PC-3 (cell line): ENCODE measurements at regions not wholly inside any gene's neighbourhood (a gene's known extent, or its start where the extent isn't known, plus 50 kb on each side); places are given as distances from the start of the nearest gene placed in this dataset.

Experiments used
- ATAC-seq: fragments of 200-7000 bp; cut with Tn5 transposase; 2 replicates; pipeline ENCODE4 v1.9.1; 2020; ENCODE audit warnings: mild to moderate bottlenecking, moderate library complexity
- BruUV-seq: library from RNA; stranded (reverse); fragments of 400-500 nt; replicated peaks from 2 replicates; lab custom pipeline; 2021; lab: Mats Ljungman, UMichigan
- CTCF ChIA-PET: fragments of 300-600 bp; sonication (Branson Sonifier 250); formaldehyde crosslinking; loops from one replicate; lab custom pipeline; 2022; ENCODE audit warnings: antibody characterized with exemption; lab: Charles Lee
- POLR2A ChIA-PET: fragments of 300-600 bp; sonication (Branson Sonifier 250); formaldehyde crosslinking; loops from one replicate; lab custom pipeline; 2022; ENCODE audit warnings: antibody characterized with exemption; ENCODE audit not compliant: unreplicated experiment; lab: Charles Lee
- DNase-seq: peaks from one replicate; pipeline ENCODE4 v3.0.0-alpha.2; 2015
- H2AFZ ChIP-seq: fragments of 300-600 bp; sonication (generic); 2 replicates; pipeline ENCODE4 v1.6.0; 2016; ENCODE audit warnings: antibody characterized with exemption, low read length
- H3F3A ChIP-seq: fragments of 300-600 bp; sonication (generic); one replicate; pipeline ENCODE4 v1.6.0; 2017; ENCODE audit warnings: antibody characterized with exemption, low read length, control low read depth, mild to moderate bottlenecking; ENCODE audit not compliant: unreplicated experiment
- H3K27ac ChIP-seq: fragments of 300-600 bp; sonication (generic); 2 replicates; pipeline ENCODE4 v1.5.1; 2016; ENCODE audit warnings: mild to moderate bottlenecking, low read length
- H3K27me3 ChIP-seq: fragments of 300-600 bp; sonication (generic); 2 replicates; pipeline ENCODE4 v1.6.1; 2016; ENCODE audit warnings: low read length, mixed read lengths
- H3K36me3 ChIP-seq: fragments of 300-600 bp; sonication (generic); 2 replicates; pipeline ENCODE4 v1.6.1; 2016; ENCODE audit warnings: low read depth, mixed run types, low read length, mixed read lengths
- H3K4me1 ChIP-seq: fragments of 300-600 bp; sonication (generic); 2 replicates; pipeline ENCODE4 v1.5.1; 2016; ENCODE audit warnings: low read length; ENCODE audit not compliant: insufficient read depth
- H3K4me2 ChIP-seq: fragments of 300-600 bp; sonication (generic); 2 replicates; pipeline ENCODE4 v1.6.0; 2016; ENCODE audit warnings: low read length
- H3K4me3 ChIP-seq: fragments of 300-600 bp; sonication (generic); 2 replicates; pipeline ENCODE4 v1.5.1; 2016; ENCODE audit warnings: mild to moderate bottlenecking, low read length, mixed read lengths
- H3K79me2 ChIP-seq: fragments of 300-600 bp; sonication (generic); 2 replicates; pipeline ENCODE4 v1.6.1; 2017; ENCODE audit warnings: low read length, mixed read lengths
- H3K9ac ChIP-seq: fragments of 300-600 bp; sonication (generic); 2 replicates; pipeline ENCODE4 v1.6.0; 2016; ENCODE audit warnings: mild to moderate bottlenecking, low read length
- H3K9me2 ChIP-seq: fragments of 300-600 bp; sonication (generic); replicated peaks from 2 replicates; pipeline ENCODE4 v1.6.1; 2016; ENCODE audit warnings: mixed run types, low read length, mixed read lengths
- H3K9me3 ChIP-seq: fragments of 300-600 bp; sonication (generic); 2 replicates; pipeline ENCODE4 v1.6.1; 2016; ENCODE audit warnings: low read length, mixed read lengths
- H4K20me1 ChIP-seq: fragments of 300-600 bp; sonication (generic); 2 replicates; pipeline ENCODE4 v1.6.1; 2016; ENCODE audit warnings: low read length, mixed read lengths
- EZH2 ChIP-seq: fragments of 300-600 bp; sonication (generic); IDR thresholded peaks from one replicate; pipeline ENCODE4 v1.6.1; 2017; ENCODE audit warnings: antibody characterized with exemption, mild to moderate bottlenecking, low read length; ENCODE audit not compliant: unreplicated experiment
- EZH2phosphoT487 ChIP-seq: fragments of 300-600 bp; sonication (generic); IDR thresholded peaks from 2 replicates; pipeline ENCODE4 v1.6.1; 2018; ENCODE audit warnings: mild to moderate bottlenecking, antibody characterized with exemption, low read length, borderline replicate concordance
- intact Hi-C: fragments of 100-400 bp; cut with micrococcal nuclease; formaldehyde crosslinking; loops from 2 replicates; pipeline ENCODE4 v1.9.0; 2023
- TF ChIP-seq, protein P1 (sequence below): fragments of 300-600 bp; sonication (generic); conservative IDR thresholded peaks from 2 replicates; pipeline ENCODE4 v1.5.1; 2017; ENCODE audit warnings: antibody characterized with exemption, low read depth, mild to moderate bottlenecking, low read length

GRCh38 chr2:226407135-226407534, 392.5 kb downstream of the IRS1 start:
- no peaks in the 10 kb centered on the region for H3K36me3 ChIP-seq
- no peak for ATAC-seq
- no peak overlapping the region for H2AFZ ChIP-seq
- H3K9ac ChIP-seq, result no peak overlapping the region
- TF ChIP-seq EZH2, result no peak
- TF ChIP-seq, protein P1, sequence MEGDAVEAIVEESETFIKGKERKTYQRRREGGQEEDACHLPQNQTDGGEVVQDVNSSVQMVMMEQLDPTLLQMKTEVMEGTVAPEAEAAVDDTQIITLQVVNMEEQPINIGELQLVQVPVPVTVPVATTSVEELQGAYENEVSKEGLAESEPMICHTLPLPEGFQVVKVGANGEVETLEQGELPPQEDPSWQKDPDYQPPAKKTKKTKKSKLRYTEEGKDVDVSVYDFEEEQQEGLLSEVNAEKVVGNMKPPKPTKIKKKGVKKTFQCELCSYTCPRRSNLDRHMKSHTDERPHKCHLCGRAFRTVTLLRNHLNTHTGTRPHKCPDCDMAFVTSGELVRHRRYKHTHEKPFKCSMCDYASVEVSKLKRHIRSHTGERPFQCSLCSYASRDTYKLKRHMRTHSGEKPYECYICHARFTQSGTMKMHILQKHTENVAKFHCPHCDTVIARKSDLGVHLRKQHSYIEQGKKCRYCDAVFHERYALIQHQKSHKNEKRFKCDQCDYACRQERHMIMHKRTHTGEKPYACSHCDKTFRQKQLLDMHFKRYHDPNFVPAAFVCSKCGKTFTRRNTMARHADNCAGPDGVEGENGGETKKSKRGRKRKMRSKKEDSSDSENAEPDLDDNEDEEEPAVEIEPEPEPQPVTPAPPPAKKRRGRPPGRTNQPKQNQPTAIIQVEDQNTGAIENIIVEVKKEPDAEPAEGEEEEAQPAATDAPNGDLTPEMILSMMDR, result no peak
- H3K4me1 ChIP-seq, result peaks cover 16% of the 10 kb centered on the region
- DNase-seq, result no peak
- H3K4me3 ChIP-seq, result no peak overlapping the region
- intact Hi-C loops, result no loop called here
- H3K4me2 ChIP-seq, result no peak overlapping the region
- H4K20me1 ChIP-seq, result no peaks in the 10 kb centered on the region
- H3K27me3 ChIP-seq, result no peaks in the 10 kb centered on the region
- H3F3A ChIP-seq, result no peaks in the 10 kb centered on the region
- no peak overlapping the region for H3K27ac ChIP-seq
- no peaks in the 10 kb centered on the region for H3K9me3 ChIP-seq
- no TSS peak for BruUV-seq
- no peaks in the 10 kb centered on the region for H3K79me2 ChIP-seq
- H3K9me2 ChIP-seq, result no peaks in the 10 kb centered on the region
- ChIA-PET POLR2A (no interaction called here), CTCF (no interaction called here)

DNA sequence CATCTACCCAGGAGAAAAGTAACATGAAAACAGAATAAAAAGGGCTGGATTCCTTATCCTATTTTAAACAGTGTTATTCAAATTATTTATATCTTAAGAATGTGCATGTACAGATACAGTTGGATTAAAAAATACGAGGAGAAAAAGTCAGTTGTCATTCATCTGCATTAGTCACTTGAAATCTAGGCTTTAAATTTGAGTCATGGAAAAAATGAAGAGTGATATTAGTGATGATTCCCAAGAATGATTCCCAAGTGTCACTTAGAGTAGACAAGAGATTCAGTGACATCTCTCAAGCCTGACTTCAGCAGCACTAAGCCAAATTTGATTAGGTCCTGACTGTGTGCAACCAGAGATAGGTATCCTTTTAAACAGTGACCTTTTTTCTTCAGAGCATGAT, 394.2 kb downstream of the IRS1 start:
- DNase-seq (peak; percentile 42), ATAC-seq (no peak; the same call in 1 of the 2 replicates)
- H3K36me3 ChIP-seq, result no peaks in the 10 kb centered on the region
- no peaks in the 10 kb centered on the region for H3K9me2 ChIP-seq
- no peak overlapping the region for H3K9ac ChIP-seq
- H3K27ac ChIP-seq, result no peak overlapping the region
- no peak overlapping the region for H2AFZ ChIP-seq
- no TSS peak for BruUV-seq
- no peaks in the 10 kb centered on the region for H3K4me1 ChIP-seq
- H4K20me1 ChIP-seq, result no peaks in the 10 kb centered on the region
- H3K9me3 ChIP-seq, result no peaks in the 10 kb centered on the region
- TF ChIP-seq, protein P1, result no peak
- TF ChIP-seq EZH2, result no peak
- TF ChIP-seq EZH2phosphoT487, result no peak
- no peak overlapping the region for H3K4me3 ChIP-seq
- ChIA-PET CTCF (no interaction called here), POLR2A (no interaction called here)
- no peaks in the 10 kb centered on the region for H3F3A ChIP-seq
- H3K27me3 ChIP-seq, result no peaks in the 10 kb centered on the region
- intact Hi-C loops, result no loop called here
- H3K4me2 ChIP-seq, result no peak overlapping the region
- H3K79me2 ChIP-seq, result no peaks in the 10 kb centered on the region

- ATAC-seq (no peak), DNase-seq (no peak)
- Histone ChIP-seq H3K27ac (no peak overlapping the region), H3K79me2 (no peaks in the 10 kb centered on the region), H3K4me3 (no peak overlapping the region), H3K27me3 (no peaks in the 10 kb centered on the region), H3K9ac (no peak overlapping the region), H3K9me3 (no peaks in the 10 kb centered on the region), H3K4me1 (no peaks in the 10 kb centered on the region), H3F3A (no peaks in the 10 kb centered on the region), H4K20me1 (no peaks in the 10 kb centered on the region), H2AFZ (no peak overlapping the region), H3K36me3 (no peaks in the 10 kb centered on the region), H3K9me2 (no peaks in the 10 kb centered on the region), H3K4me2 (no peak overlapping the region)
- no TSS peak for BruUV-seq
- ChIA-PET CTCF (no interaction called here), POLR2A (no interaction called here)
- intact Hi-C loops, result no loop called here
- TF ChIP-seq, protein P1, result no peak
- TF ChIP-seq EZH2phosphoT487 (no peak), EZH2 (no peak)
Observed at GRCh38 chr2:226403369-226403768, 396.3 kb downstream of the IRS1 start.
